HEK293 (cell line): ENCODE measurements at regions not wholly inside any gene's neighbourhood (a gene's known extent, or its start where the extent isn't known, plus 50 kb on each side); places are given as distances from the start of the nearest gene placed in this dataset.

ENCODE experiments used
- CTCF ChIA-PET: fragments of 350-600 bp; formaldehyde crosslinking; extraction: SDS; loops from one replicate; lab custom pipeline; 2021; ENCODE audit warnings: antibody characterized with exemption; lab: Yijun Ruan, JAX
- POLR2A ChIA-PET: fragments of 300-600 bp; formaldehyde crosslinking; extraction: SDS; loops from one replicate; lab custom pipeline; 2020; ENCODE audit warnings: antibody characterized with exemption, inconsistent platforms; lab: Yijun Ruan, JAX
- H3K27ac ChIP-seq: fragments of 200-500 bp; sonication (Bioruptor generic); 2 replicates; pipeline ENCODE4 v1.5.1; 2014; ENCODE audit warnings: low read depth, low read length, control low read depth, inconsistent platforms; ENCODE audit errors: extremely low read depth
- H3K36me3 ChIP-seq, 2 experiments: fragments of 200-500 bp in 1 of 2; sonication (Bioruptor generic) in 1 of 2; 1 replicate in 1 of 2; 2 replicates in 1 of 2; pipeline ENCODE4 v1.5.1; 2014 to 2017; ENCODE audit warnings: inconsistent platforms in 2 of 2, low read length in 2 of 2; ENCODE audit not compliant: control insufficient read depth in 2 of 2, insufficient read depth in 1 of 2
- H3K4me1 ChIP-seq: fragments of 200-500 bp; sonication (Bioruptor generic); 2 replicates; pipeline ENCODE4 v1.5.1; 2014; ENCODE audit warnings: mild to moderate bottlenecking, low read length, inconsistent platforms; ENCODE audit not compliant: control insufficient read depth, insufficient read depth
- H3K4me3 ChIP-seq: 2 replicates; pipeline ENCODE4 v1.5.1; 2011; ENCODE audit warnings: low read depth, mild to moderate bottlenecking, control low read depth, low read length, moderate library complexity
- H3K9me3 ChIP-seq: fragments of 200-500 bp; sonication (Bioruptor generic); 2 replicates; pipeline ENCODE4 v1.5.1; 2014; ENCODE audit warnings: low read depth, low read length, inconsistent platforms; ENCODE audit not compliant: control insufficient read depth, insufficient read depth
- ATF2 ChIP-seq: fragments of 450-650 bp; formaldehyde crosslinking; IDR thresholded peaks from 2 replicates; pipeline ENCODE4 v1.5.1; 2016; ENCODE audit warnings: missing biosample characterization, missing genetic modification characterization, low read depth
- GLIS2 ChIP-seq: fragments of 450-650 bp; formaldehyde crosslinking; IDR thresholded peaks from 2 replicates; pipeline ENCODE4 v1.5.1; 2016; ENCODE audit warnings: missing biosample characterization, missing genetic modification characterization
- IKZF3 ChIP-seq: fragments of 450-650 bp; IDR thresholded peaks from 2 replicates; pipeline ENCODE4 v1.5.0; 2018; ENCODE audit warnings: missing biosample characterization, mild to moderate bottlenecking, missing genetic modification characterization, moderate library complexity
- KLF10 ChIP-seq: fragments of 450-650 bp; IDR thresholded peaks from 2 replicates; pipeline ENCODE4 v1.5.1; 2018; ENCODE audit warnings: missing biosample characterization, mild to moderate bottlenecking, missing genetic modification characterization
- MZF1 ChIP-seq: fragments of 450-650 bp; formaldehyde crosslinking; IDR thresholded peaks from 2 replicates; pipeline ENCODE4 v1.5.1; 2017; ENCODE audit warnings: missing biosample characterization, missing genetic modification characterization, borderline replicate concordance
- OVOL3 ChIP-seq: fragments of 450-650 bp; formaldehyde crosslinking; IDR thresholded peaks from 2 replicates; pipeline ENCODE4 v1.5.1; 2016; ENCODE audit warnings: missing biosample characterization, missing genetic modification characterization
- RBAK ChIP-seq: fragments of 450-650 bp; formaldehyde crosslinking; IDR thresholded peaks from 2 replicates; pipeline ENCODE4 v1.5.1; 2016; ENCODE audit warnings: missing biosample characterization, missing genetic modification characterization
- ZEB2 ChIP-seq: fragments of 450-650 bp; formaldehyde crosslinking; IDR thresholded peaks from 2 replicates; pipeline ENCODE4 v1.5.1; 2016; ENCODE audit warnings: missing biosample characterization, missing genetic modification characterization
- ZFP69B ChIP-seq: fragments of 450-650 bp; formaldehyde crosslinking; IDR thresholded peaks from 2 replicates; pipeline ENCODE4 v1.5.1; 2016; ENCODE audit warnings: missing biosample characterization, missing genetic modification characterization
- ZNF112 ChIP-seq: fragments of 450-650 bp; formaldehyde crosslinking; IDR thresholded peaks from 2 replicates; pipeline ENCODE4 v1.5.0; 2017; ENCODE audit warnings: missing biosample characterization, missing genetic modification characterization
- ZNF16 ChIP-seq: fragments of 450-650 bp; formaldehyde crosslinking; IDR thresholded peaks from 2 replicates; pipeline ENCODE4 v1.5.1; 2016; ENCODE audit warnings: low read depth, missing biosample characterization, missing genetic modification characterization
- ZNF174 ChIP-seq: fragments of 450-650 bp; formaldehyde crosslinking; IDR thresholded peaks from 2 replicates; pipeline ENCODE4 v1.5.0; 2017; ENCODE audit warnings: missing biosample characterization, mild to moderate bottlenecking, missing genetic modification characterization
- ZNF23 ChIP-seq: fragments of 450-650 bp; formaldehyde crosslinking; IDR thresholded peaks from 2 replicates; pipeline ENCODE4 v1.5.1; 2016; ENCODE audit warnings: missing biosample characterization, missing genetic modification characterization, borderline replicate concordance
- ZNF354C ChIP-seq: fragments of 450-650 bp; formaldehyde crosslinking; IDR thresholded peaks from 2 replicates; pipeline ENCODE4 v1.5.1; 2016; ENCODE audit warnings: missing biosample characterization, missing genetic modification characterization, low read depth, borderline replicate concordance
- ZNF394 ChIP-seq: fragments of 450-650 bp; formaldehyde crosslinking; IDR thresholded peaks from 2 replicates; pipeline ENCODE4 v1.5.1; 2016; ENCODE audit warnings: missing biosample characterization, missing genetic modification characterization, mild to moderate bottlenecking, moderate library complexity, borderline replicate concordance
- ZNF473 ChIP-seq: fragments of 450-650 bp; formaldehyde crosslinking; IDR thresholded peaks from 2 replicates; pipeline ENCODE4 v1.5.1; 2017; ENCODE audit warnings: missing biosample characterization, missing genetic modification characterization
- ZNF48 ChIP-seq: fragments of 450-650 bp; formaldehyde crosslinking; IDR thresholded peaks from 2 replicates; pipeline ENCODE4 v1.5.1; 2016; ENCODE audit warnings: missing biosample characterization, missing genetic modification characterization
- ZNF510 ChIP-seq: fragments of 450-650 bp; formaldehyde crosslinking; IDR thresholded peaks from 2 replicates; pipeline ENCODE4 v1.5.1; 2018; ENCODE audit warnings: mild to moderate bottlenecking, missing genetic modification characterization, missing biosample characterization; ENCODE audit not compliant: insufficient replicate concordance
- ZNF530 ChIP-seq: fragments of 450-650 bp; formaldehyde crosslinking; IDR thresholded peaks from 2 replicates; pipeline ENCODE4 v1.5.1; 2016; ENCODE audit warnings: low read depth, missing biosample characterization, missing genetic modification characterization
- ZNF549 ChIP-seq: fragments of 450-650 bp; IDR thresholded peaks from 2 replicates; pipeline ENCODE4 v1.5.1; 2018; ENCODE audit warnings: missing biosample characterization, missing genetic modification characterization, mild to moderate bottlenecking, inconsistent platforms, moderate library complexity
- ZNF571 ChIP-seq: fragments of 450-650 bp; formaldehyde crosslinking; IDR thresholded peaks from 2 replicates; pipeline ENCODE4 v1.5.0; 2017; ENCODE audit warnings: missing biosample characterization, missing genetic modification characterization
- ZNF580 ChIP-seq: fragments of 450-650 bp; formaldehyde crosslinking; IDR thresholded peaks from 2 replicates; pipeline ENCODE4 v1.5.1; 2016; ENCODE audit warnings: missing biosample characterization, missing genetic modification characterization
- ZNF654 ChIP-seq: fragments of 450-650 bp; formaldehyde crosslinking; IDR thresholded peaks from 2 replicates; pipeline ENCODE4 v1.5.1; 2016; ENCODE audit warnings: low read depth, missing biosample characterization, missing genetic modification characterization
- ZNF670 ChIP-seq: fragments of 450-650 bp; formaldehyde crosslinking; IDR thresholded peaks from 2 replicates; pipeline ENCODE4 v1.5.1; 2016; ENCODE audit warnings: missing biosample characterization, missing genetic modification characterization, low read depth
- ZNF837 ChIP-seq: fragments of 450-650 bp; formaldehyde crosslinking; IDR thresholded peaks from 2 replicates; pipeline ENCODE4 v1.5.1; 2016; ENCODE audit warnings: missing biosample characterization, missing genetic modification characterization
- ZSCAN23 ChIP-seq: fragments of 450-650 bp; formaldehyde crosslinking; IDR thresholded peaks from 2 replicates; pipeline ENCODE4 v1.5.1; 2016; ENCODE audit warnings: missing biosample characterization, missing genetic modification characterization
- ZSCAN5A ChIP-seq: fragments of 450-650 bp; formaldehyde crosslinking; IDR thresholded peaks from 2 replicates; pipeline ENCODE4 v1.5.1; 2016; ENCODE audit warnings: missing biosample characterization, missing genetic modification characterization

GRCh38 chr17:71157297-71157696, 963.5 kb upstream of the SOX9 start:
- ChIA-PET POLR2A (interaction anchor here (1.0 kb wide), 1 partner anchor 11 kb away, joined by 3 read pairs; no protein-coding TSS in a partner anchor), CTCF (interaction anchor here (0.6 to 1.0 kb wide), 3 partner anchors 80 to 304 kb away, joined by 3 read pairs; no protein-coding TSS in a partner anchor)
- Histone ChIP-seq H3K27ac (no peak overlapping the region), H3K36me3 (no peaks in the 10 kb centered on the region), H3K9me3 (no peaks in the 10 kb centered on the region), H3K4me1 (no peaks in the 10 kb centered on the region), H3K4me3 (no peak overlapping the region)
- no peak for TF ChIP-seq ZNF174
- TF ChIP-seq ATF2 (tag by site-specific recombination): peak; percentile 59; the same call in 1 of the 2 replicates

GRCh38 chr17:71158437-71158836, 962.4 kb upstream of the SOX9 start:
- no peaks in the 10 kb centered on the region for H3K36me3 ChIP-seq
- peaks cover 7% of the 10 kb centered on the region; the same call in 1 of the 2 replicates for H3K4me1 ChIP-seq
- ChIA-PET CTCF (interaction anchor here (1.0 kb wide), 1 partner anchor 303 kb away, joined by 3 read pairs; no protein-coding TSS in a partner anchor), POLR2A (no interaction called here)
- no peaks in the 10 kb centered on the region for H3K9me3 ChIP-seq
- no peak overlapping the region for H3K4me3 ChIP-seq
- TF ChIP-seq GLIS2 (tag by site-specific recombination) (no peak), ZNF112 (tag by site-specific recombination) (no peak), ZFP69B (no peak), ZNF510 (tag by site-specific recombination) (no peak), ZNF571 (no peak), ZNF654 (tag by site-specific recombination) (no peak), RBAK (tag by site-specific recombination) (no peak), ZNF48 (tag by site-specific recombination) (no peak), ZSCAN23 (tag by site-specific recombination) (no peak), ZSCAN5A (tag by site-specific recombination) (no peak), ZNF580 (tag by site-specific recombination) (no peak), ZNF837 (tag by site-specific recombination) (no peak), ZNF530 (tag by site-specific recombination) (no peak)
- H3K27ac ChIP-seq: no peak overlapping the region

- ChIA-PET CTCF (interaction anchor here (1.1 to 1.2 kb wide), 2 partner anchors 10 to 43 kb away, joined by 3 to 9 read pairs; no protein-coding TSS in a partner anchor), POLR2A (interaction anchor here (0.6 to 0.7 kb wide), 2 partner anchors 44 to 373 kb away, joined by 5 read pairs; no protein-coding TSS in a partner anchor)
- H3K27ac ChIP-seq: peak overlapping the region; percentile 78
- H3K4me1 ChIP-seq: peaks cover 24% of the 10 kb centered on the region
- no peak overlapping the region for H3K4me3 ChIP-seq
- H3K9me3 ChIP-seq: no peaks in the 10 kb centered on the region
- no peaks in the 10 kb centered on the region for H3K36me3 ChIP-seq
- TF ChIP-seq ZNF394 (tag by site-specific recombination) (no peak), ZNF670 (tag by site-specific recombination) (no peak), ZNF549 (tag by site-specific recombination) (no peak), ZNF23 (no peak), ZNF473 (tag by site-specific recombination) (no peak), OVOL3 (peak; percentile 94), ZSCAN23 (tag by site-specific recombination) (peak; percentile 84; the same call in 1 of the 2 replicates), ZNF16 (no peak), RBAK (tag by site-specific recombination) (no peak), ZEB2 (tag by site-specific recombination) (no peak), IKZF3 (tag by site-specific recombination) (peak; percentile 79), ZNF354C (tag by site-specific recombination) (no peak), KLF10 (tag by site-specific recombination) (no peak; the same call in 1 of the 2 replicates), MZF1 (tag by site-specific recombination) (peak; percentile 37; the same call in 1 of the 2 replicates)
These were observed 957.6 kb upstream of the SOX9 start for GRCh38 chr17:71163121-71163812.
